Naive B cell (primary cell): ENCODE measurements at regions not wholly inside any gene's neighbourhood (a gene's known extent, or its start where the extent isn't known, plus 50 kb on each side); places are given as distances from the start of the nearest gene placed in this dataset.

Experiments
- ATAC-seq, 2 donors: fragments of 150-1000 bp; cut with Tn5 transposase; 2 replicates each; pipeline ENCODE4 v1.10.0; 2021; ENCODE audit warnings: low read depth in 2 of 2, mild to moderate bottlenecking in 2 of 2, moderate library complexity in 2 of 2
- DNase-seq: peaks from one replicate; pipeline ENCODE4 v3.0.0; 2022
- H3K27ac Mint-ChIP-seq, 6 donors: one replicate each; pipeline ENCODE4 v1.8.0; 2020 to 2022; ENCODE audit warnings: mild to moderate bottlenecking in 6 of 6, mixed read lengths in 6 of 6, moderate library complexity in 5 of 6, inconsistent platforms in 2 of 6
- H3K27me3 Mint-ChIP-seq, 3 donors: one replicate each; pipeline ENCODE4 v1.8.0; 2021 to 2022; ENCODE audit warnings: mixed read lengths in 3 of 3, mild to moderate bottlenecking in 1 of 3
- H3K36me3 Mint-ChIP-seq, 2 donors: one replicate each; pipeline ENCODE4 v1.8.0; 2020 to 2022; ENCODE audit warnings: mixed read lengths in 2 of 2, inconsistent platforms in 1 of 2, mild to moderate bottlenecking in 1 of 2
- H3K4me1 Mint-ChIP-seq, 3 donors: one replicate each; pipeline ENCODE4 v1.8.0; 2020 to 2022; ENCODE audit warnings: mixed read lengths in 3 of 3, inconsistent platforms in 1 of 3, mild to moderate bottlenecking in 1 of 3, moderate library complexity in 1 of 3
- H3K4me3 Mint-ChIP-seq, 8 donors: one replicate each; pipeline ENCODE4 v1.8.0; 2020 to 2022; ENCODE audit warnings: mild to moderate bottlenecking in 8 of 8, mixed read lengths in 8 of 8, moderate library complexity in 8 of 8, inconsistent platforms in 2 of 8
- H3K9me3 Mint-ChIP-seq, 7 donors: one replicate each; pipeline ENCODE4 v1.8.0; 2020 to 2022; ENCODE audit warnings: mixed read lengths in 7 of 7, mild to moderate bottlenecking in 5 of 7, inconsistent platforms in 2 of 7, moderate library complexity in 1 of 7

GRCh38 chr7:84822941-84823510, 363.8 kb downstream of the SEMA3D start:
- no peak overlapping the region for H3K4me3 Mint-ChIP-seq
- H3K27ac Mint-ChIP-seq: no peak overlapping the region
- H3K9me3 Mint-ChIP-seq: peaks cover 0 to 8% (median 0%) of the 10 kb centered on the region in 7 donors

DNA sequence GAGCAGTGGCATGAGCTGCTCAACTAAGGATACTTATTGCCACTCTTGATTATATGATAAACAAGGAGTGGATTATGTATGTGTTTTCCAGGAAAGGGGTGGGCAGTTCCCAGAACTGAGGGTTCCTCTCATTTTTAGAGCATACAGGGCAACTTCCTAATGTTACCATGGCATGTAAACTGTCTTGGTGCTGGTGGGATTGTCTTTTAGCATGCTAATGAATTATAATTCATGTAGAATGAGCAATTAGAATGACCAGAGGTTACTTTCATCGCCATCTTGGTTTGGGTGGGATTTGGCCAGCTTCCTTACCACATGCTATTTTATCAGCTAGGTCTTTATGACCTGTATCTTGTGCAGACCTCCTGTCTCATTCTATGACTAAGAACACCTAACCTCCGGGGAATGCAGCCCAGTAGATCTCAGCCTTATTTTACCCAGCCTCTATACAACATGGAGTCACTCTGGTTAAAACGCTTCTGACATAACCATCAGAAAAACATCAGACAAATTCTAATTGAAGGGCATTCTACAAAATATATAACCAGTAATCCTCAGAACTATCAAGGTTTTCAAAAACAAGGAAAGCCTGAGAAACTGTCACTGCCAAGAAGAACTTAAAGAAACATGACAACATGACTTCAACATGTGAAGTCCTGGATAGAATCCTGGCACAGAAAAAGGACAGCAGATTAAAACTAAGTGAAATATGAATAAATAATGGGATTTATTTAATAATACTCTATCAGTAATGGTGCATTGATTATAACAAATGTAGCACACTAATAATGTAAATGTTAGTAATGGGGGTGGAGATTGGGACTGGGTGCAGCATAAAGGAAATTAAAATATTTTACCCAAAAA, 365.0 kb downstream of the SEMA3D start:
- no peak overlapping the region for H3K4me3 Mint-ChIP-seq
- no peak for DNase-seq
- no peaks in the 10 kb centered on the region for H3K36me3 Mint-ChIP-seq
- no peaks in the 10 kb centered on the region for H3K4me1 Mint-ChIP-seq
- ATAC-seq: no peak
- H3K27me3 Mint-ChIP-seq: no peaks in the 10 kb centered on the region
- H3K9me3 Mint-ChIP-seq: peaks cover 0 to 8% (median 0%) of the 10 kb centered on the region in 7 donors
- H3K27ac Mint-ChIP-seq: no peak overlapping the region

More at GRCh38 chr7:84822941-84823510, 363.8 kb downstream of the SEMA3D start:
- DNase-seq: no peak
- Mint-ChIP-seq H3K4me1 (no peaks in the 10 kb centered on the region), H3K27me3 (no peaks in the 10 kb centered on the region), H3K36me3 (no peaks in the 10 kb centered on the region)
- no peak for ATAC-seq

- no peak for ATAC-seq
- Mint-ChIP-seq H3K9me3 (peaks cover 0 to 8% (median 0%) of the 10 kb centered on the region in 7 donors), H3K27me3 (no peaks in the 10 kb centered on the region), H3K36me3 (no peaks in the 10 kb centered on the region), H3K27ac (no peak overlapping the region), H3K4me1 (no peaks in the 10 kb centered on the region), H3K4me3 (no peak overlapping the region)
- DNase-seq: no peak
These were observed 366.4 kb downstream of the SEMA3D start for GRCh38 chr7:84820481-84820880.

- H3K4me1 Mint-ChIP-seq: no peaks in the 10 kb centered on the region
- no peaks in the 10 kb centered on the region for H3K27me3 Mint-ChIP-seq
- H3K4me3 Mint-ChIP-seq: no peak overlapping the region
- DNase-seq (no peak), ATAC-seq (no peak)
- no peaks in the 10 kb centered on the region for H3K9me3 Mint-ChIP-seq
- H3K36me3 Mint-ChIP-seq: no peaks in the 10 kb centered on the region
- H3K27ac Mint-ChIP-seq: no peak overlapping the region
These were observed 369.8 kb downstream of the SEMA3D start for GRCh38 chr7:84817016-84817415.

GRCh38 chr7:84813376-84813775, 373.5 kb downstream of the SEMA3D start:
- no peak for ATAC-seq
- Mint-ChIP-seq H3K4me1 (no peaks in the 10 kb centered on the region), H3K4me3 (no peak overlapping the region), H3K9me3 (no peaks in the 10 kb centered on the region), H3K27me3 (no peaks in the 10 kb centered on the region), H3K27ac (no peak overlapping the region), H3K36me3 (no peaks in the 10 kb centered on the region)
- no peak for DNase-seq

GRCh38 chr7:84812021-84812420, 374.8 kb downstream of the SEMA3D start:
- no peaks in the 10 kb centered on the region for H3K27me3 Mint-ChIP-seq
- no peak overlapping the region for H3K27ac Mint-ChIP-seq
- H3K4me1 Mint-ChIP-seq: no peaks in the 10 kb centered on the region
- no peak for DNase-seq
- ATAC-seq: no peak
- no peak overlapping the region for H3K4me3 Mint-ChIP-seq
- H3K9me3 Mint-ChIP-seq: peaks cover 0 to 2% (median 0%) of the 10 kb centered on the region in 7 donors
- H3K36me3 Mint-ChIP-seq: no peaks in the 10 kb centered on the region

DNA sequence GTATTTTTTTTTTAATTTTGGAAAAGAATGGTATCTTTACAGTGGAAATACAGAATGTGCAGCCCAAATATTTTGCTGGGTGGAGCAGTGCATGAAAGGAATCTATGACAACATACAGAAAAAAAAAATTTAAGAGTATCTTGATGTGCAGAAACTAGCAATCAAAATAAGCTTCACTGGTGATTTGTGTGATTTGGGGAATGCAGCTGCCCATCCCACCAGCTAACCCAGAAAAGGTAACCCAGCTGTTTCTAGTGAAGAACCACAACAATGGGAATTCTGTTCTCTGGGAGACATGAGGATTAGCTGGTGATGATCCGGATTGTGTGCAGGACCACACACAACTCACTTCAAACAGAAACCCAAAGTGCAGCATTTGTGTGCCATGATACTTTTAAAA, 375.5 kb downstream of the SEMA3D start:
- Mint-ChIP-seq H3K27me3 (no peaks in the 10 kb centered on the region), H3K36me3 (no peaks in the 10 kb centered on the region), H3K9me3 (peaks cover 0 to 2% (median 0%) of the 10 kb centered on the region in 7 donors), H3K4me1 (no peaks in the 10 kb centered on the region), H3K27ac (no peak overlapping the region), H3K4me3 (no peak overlapping the region)
- ATAC-seq (no peak), DNase-seq (no peak)

- Mint-ChIP-seq H3K36me3 (no peaks in the 10 kb centered on the region), H3K9me3 (peaks cover 0 to 2% (median 0%) of the 10 kb centered on the region in 7 donors), H3K4me3 (no peak overlapping the region), H3K27ac (no peak overlapping the region), H3K27me3 (no peaks in the 10 kb centered on the region), H3K4me1 (no peaks in the 10 kb centered on the region)
- ATAC-seq: no peak
- no peak for DNase-seq
These were observed 377.0 kb downstream of the SEMA3D start for GRCh38 chr7:84809877-84810276.

DNA sequence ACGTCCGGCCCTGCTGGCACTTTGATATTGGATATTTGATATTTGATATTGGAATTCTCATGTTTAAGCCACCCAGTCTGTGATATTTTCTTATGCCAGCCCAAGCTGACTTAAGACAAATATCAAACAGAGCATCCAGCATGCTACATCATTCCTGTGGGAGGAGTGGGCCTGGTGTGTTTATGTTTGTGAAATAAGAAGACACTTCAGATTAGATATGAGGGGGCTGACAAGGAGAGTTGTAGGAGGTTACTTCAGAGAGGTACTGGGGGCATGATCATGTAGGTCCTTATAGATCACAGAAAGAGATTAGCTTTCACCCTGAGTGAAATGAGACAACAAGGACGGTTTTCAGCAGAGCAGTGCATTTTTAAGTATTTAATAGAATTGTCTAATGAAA, 382.9 kb downstream of the SEMA3D start:
- Mint-ChIP-seq H3K4me3 (no peak overlapping the region), H3K27me3 (no peaks in the 10 kb centered on the region), H3K27ac (no peak overlapping the region), H3K9me3 (peaks cover 0 to 5% (median 0%) of the 10 kb centered on the region in 7 donors), H3K36me3 (no peaks in the 10 kb centered on the region), H3K4me1 (no peaks in the 10 kb centered on the region)
- DNase-seq: no peak
- no peak for ATAC-seq

DNA sequence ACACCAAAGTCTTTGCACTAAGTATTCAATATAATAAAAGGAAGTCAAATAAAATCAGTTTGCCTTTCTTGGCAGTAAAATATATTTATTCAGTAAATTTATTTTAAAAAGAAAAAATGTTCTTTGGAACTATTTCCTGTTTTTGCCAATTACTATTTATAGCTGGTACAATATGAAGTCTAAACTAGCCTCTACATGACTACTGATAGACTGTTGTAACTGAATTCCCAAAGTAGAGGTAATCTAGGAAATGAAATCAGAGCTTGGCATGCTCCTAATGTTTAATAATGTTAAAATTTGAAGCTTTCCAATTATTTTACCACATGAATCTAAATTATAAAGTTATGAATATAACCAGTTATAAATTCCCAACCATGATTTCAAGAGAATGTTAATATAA, 385.5 kb downstream of the SEMA3D start:
- Mint-ChIP-seq H3K4me1 (no peaks in the 10 kb centered on the region), H3K36me3 (no peaks in the 10 kb centered on the region), H3K4me3 (no peak overlapping the region), H3K9me3 (peaks cover 2 to 8% (median 5%) of the 10 kb centered on the region in 7 donors), H3K27ac (no peak overlapping the region), H3K27me3 (no peaks in the 10 kb centered on the region)
- ATAC-seq (no peak), DNase-seq (no peak)

- DNase-seq (no peak), ATAC-seq (no peak)
- Mint-ChIP-seq H3K36me3 (no peaks in the 10 kb centered on the region), H3K4me3 (no peak overlapping the region), H3K9me3 (peaks cover 2 to 10% (median 5%) of the 10 kb centered on the region in 7 donors), H3K27me3 (no peaks in the 10 kb centered on the region), H3K4me1 (no peaks in the 10 kb centered on the region), H3K27ac (no peak overlapping the region)
These were observed 386.0 kb downstream of the SEMA3D start for GRCh38 chr7:84800846-84801245.

DNA sequence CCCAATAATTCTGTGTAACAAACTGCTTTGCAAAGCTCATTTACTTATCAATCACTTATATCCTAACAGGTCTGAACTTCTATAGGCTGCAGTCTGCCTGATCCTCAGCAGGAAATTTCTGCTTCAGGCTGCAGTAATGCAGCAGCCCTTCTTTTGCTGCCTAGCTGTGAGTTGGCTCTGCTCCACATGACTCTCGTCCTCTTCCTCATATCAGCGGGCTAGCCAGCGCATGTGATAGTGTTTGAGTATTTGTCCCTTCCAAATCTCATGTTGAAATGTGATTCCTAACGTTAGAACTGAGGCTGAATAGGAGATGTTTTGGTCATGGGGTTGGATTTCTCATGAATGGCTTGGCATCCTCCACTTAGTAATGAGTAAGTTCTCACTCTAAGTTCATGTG, 387.8 kb downstream of the SEMA3D start:
- no peak overlapping the region for H3K4me3 Mint-ChIP-seq
- no peak for DNase-seq
- H3K27ac Mint-ChIP-seq: no peak overlapping the region
- ATAC-seq: no peak
- peaks cover 2 to 10% (median 5%) of the 10 kb centered on the region in 7 donors for H3K9me3 Mint-ChIP-seq
- no peaks in the 10 kb centered on the region for H3K4me1 Mint-ChIP-seq
- H3K36me3 Mint-ChIP-seq: no peaks in the 10 kb centered on the region
- no peaks in the 10 kb centered on the region for H3K27me3 Mint-ChIP-seq

DNA sequence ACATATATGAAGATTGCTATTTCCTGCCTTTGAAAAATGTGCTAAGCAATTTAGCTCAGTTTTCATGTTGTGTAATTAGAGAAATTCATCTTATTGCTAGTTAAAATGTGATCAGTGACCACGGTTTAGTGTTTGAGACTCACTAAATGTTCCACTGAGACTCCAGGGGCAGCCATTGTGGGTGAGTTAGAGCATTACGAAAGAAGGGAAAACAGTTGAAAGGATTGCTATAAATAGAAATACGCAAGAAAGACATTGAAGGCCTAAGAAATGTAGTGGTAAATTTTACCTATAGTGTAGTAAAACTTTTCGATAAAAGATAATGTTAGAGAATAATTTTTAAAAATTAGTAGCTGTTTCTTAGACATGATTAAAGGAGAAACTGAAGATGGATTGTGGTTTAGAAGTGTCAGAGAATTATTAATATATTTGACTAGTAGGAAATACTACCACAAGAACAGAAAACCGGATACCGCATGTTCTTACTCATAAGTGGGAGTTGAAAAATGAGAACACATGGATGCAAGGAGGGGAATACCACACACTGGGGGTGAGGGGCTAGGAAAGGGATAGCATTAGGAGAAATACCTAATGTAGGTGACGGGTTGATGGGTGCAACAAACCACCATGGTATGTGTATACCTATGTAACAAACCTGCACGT, 394.5 kb downstream of the SEMA3D start:
- Mint-ChIP-seq H3K27ac (no peak overlapping the region), H3K4me1 (no peaks in the 10 kb centered on the region), H3K27me3 (no peaks in the 10 kb centered on the region), H3K4me3 (no peak overlapping the region), H3K36me3 (no peaks in the 10 kb centered on the region), H3K9me3 (peaks cover 0 to 10% (median 2%) of the 10 kb centered on the region in 7 donors)
- DNase-seq (no peak), ATAC-seq (no peak)

DNA sequence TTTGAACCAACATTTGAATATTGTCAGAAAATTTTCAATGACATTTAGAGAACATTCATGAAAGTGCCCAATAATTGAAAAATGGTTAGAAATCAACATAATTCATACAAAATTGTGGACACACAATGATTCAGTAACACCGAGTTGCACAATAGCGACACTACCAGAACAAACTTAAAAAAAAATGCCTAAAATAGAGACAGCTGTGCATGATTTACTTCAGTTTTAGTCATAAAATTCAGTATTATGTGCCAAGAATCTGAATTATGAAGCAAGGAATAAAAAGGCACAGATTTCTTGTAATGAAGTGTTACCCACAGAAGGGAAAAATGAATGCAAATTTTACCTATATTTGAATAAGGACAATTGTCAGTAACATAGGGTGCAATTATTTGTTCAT, 396.0 kb downstream of the SEMA3D start:
- Mint-ChIP-seq H3K27ac (no peak overlapping the region), H3K9me3 (no peaks in the 10 kb centered on the region), H3K36me3 (no peaks in the 10 kb centered on the region), H3K4me1 (no peaks in the 10 kb centered on the region), H3K27me3 (no peaks in the 10 kb centered on the region), H3K4me3 (no peak overlapping the region)
- ATAC-seq (no peak), DNase-seq (no peak)
